NB4 (cell line): ENCODE measurements at regions not wholly inside any gene's neighbourhood (a gene's known extent, or its start where the extent isn't known, plus 50 kb on each side); places are given as distances from the start of the nearest gene placed in this dataset.

Source experiments
- CTCF ChIP-seq: IDR thresholded peaks from one replicate; pipeline ENCODE4 v1.5.1; 2012; ENCODE audit warnings: low read depth, low read length
- POLR2A ChIP-seq: IDR thresholded peaks from 2 replicates; pipeline ENCODE4 v1.6.1; 2011; ENCODE audit warnings: mild to moderate bottlenecking; ENCODE audit not compliant: insufficient read length; ENCODE audit errors: extremely low read depth

DNA sequence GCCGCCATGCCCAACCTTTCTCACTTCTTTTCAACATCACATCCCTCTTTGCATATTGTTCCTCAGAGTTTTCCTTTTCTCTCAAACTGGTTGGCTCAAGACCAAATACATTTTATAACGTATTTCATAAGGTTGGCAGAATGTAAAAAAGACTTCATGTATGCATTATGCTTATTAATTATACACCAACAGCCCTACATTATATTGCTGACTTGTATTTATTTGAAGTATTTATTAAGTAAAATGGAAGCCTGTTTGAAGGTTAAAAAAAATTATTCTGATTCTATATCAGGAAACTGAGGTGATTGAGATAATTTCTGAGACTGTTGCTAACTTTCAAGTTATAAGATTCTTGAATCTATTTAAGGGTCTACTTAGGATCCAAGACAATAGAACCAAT is 208.0 kb upstream of the KCNH7 start:
- TF ChIP-seq CTCF, result no peak
- TF ChIP-seq POLR2A, result no peak
